ENCODE measurements at regions not wholly inside any gene's neighbourhood (a gene's known extent, or its start where the extent isn't known, plus 50 kb on each side); places are given as distances from the start of the nearest gene placed in this dataset.

DNA sequence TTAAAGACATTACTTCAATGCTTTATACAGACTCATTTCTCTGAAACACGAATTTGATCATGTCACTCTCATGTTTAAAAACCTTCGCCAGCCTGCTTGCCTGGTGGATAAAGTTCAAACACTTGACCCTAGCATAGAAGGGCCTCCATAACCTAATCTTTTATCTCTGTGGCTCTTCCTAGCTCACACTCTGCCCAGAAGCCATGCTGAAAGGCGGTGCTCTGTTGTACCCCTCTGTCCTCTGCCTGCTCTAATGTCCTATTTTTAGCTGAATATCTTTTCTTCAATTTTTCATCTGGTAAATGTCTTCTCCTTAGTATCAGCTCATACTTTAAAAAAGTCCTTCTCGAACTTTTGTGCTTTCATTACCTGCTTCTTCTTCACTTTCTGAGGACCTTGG lies 302.6 kb upstream of the BOD1L1 start:
- no peak for DNase-seq (ENCODE audit: low read depth, low spot score)

DNA sequence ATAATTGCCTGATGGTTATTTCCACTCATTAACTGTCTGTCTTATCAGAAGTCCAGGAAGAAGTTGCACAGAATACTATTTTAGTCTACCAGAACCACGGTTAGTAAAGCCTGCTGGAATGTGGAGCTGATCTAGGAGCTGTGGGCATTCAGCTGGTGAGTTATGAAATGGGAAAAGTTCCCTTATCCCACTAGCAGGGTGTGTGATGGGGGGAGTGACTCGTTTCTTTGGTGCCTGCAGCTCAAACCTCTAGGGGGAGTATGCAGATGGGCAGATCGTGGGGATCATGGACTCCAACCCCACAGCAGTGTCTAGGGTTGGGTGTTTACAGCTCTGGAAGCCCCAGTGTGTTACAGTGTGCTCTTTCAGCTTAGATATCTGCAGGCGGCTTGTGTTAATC lies 305.7 kb upstream of the BOD1L1 start:
- DNase-seq (ENCODE audit: low read depth, low spot score): no peak

DNA sequence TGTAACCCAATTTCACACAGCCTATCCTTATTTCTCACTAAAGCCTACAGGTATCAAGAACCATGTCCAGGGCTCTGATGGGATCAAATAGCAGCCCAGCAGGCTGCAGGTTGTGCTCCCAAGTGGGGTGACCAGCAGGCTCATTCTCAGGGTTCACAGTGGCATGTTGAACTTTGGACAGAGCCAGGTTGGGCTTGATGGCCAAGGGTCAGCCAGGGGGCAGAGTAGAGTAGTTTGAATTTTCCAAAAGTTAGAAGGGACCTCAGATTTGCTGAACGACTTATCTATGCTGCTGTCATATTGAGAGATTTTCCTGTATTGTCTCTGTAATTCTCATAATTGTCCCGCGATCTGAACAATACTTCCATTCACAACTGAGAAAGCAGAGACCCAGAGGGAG lies 310.8 kb upstream of the BOD1L1 start:
- DNase-seq (ENCODE audit: low read depth, low spot score): no peak

DNA sequence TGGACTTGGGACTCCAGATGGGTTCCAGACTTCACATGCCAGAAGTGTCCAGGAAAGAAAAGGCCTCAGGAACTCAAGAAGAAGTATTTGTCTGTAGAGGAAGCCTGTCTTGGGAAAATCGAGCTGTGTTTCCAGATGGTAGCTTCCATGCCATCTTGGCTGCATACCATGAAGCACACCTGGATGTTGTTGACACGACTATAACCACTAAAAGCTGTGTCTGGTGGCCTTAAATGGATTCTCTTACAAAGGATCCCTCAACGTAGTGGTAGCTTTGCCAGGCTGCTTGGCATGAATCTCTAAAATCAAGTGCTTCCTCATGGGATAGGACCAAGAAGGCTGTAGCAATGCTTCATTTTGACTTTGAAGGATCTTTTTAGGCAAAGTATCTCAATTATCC lies 313.4 kb upstream of the BOD1L1 start:
- DNase-seq (ENCODE audit: low read depth, low spot score): no peak

DNA sequence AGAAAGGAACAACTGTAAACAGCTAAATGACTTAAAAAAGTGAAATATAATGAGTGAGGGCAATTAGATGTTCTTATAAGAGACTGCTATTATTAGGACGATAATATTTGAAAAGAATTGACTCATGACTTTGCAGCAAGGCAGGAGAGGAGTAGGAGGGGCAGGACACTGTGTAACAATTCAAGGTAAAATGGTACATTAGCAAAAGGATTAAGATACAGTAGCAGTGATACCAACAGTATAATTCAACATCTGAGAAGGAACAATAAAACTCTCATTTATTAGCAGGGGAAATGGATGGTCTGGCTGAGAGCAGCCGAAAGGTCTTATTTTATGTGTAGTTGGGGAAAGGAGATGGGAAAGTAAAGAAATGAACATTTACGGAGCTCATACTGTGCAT lies 315.5 kb upstream of the BOD1L1 start:
- DNase-seq (ENCODE audit: low read depth, low spot score): no peak

DNA sequence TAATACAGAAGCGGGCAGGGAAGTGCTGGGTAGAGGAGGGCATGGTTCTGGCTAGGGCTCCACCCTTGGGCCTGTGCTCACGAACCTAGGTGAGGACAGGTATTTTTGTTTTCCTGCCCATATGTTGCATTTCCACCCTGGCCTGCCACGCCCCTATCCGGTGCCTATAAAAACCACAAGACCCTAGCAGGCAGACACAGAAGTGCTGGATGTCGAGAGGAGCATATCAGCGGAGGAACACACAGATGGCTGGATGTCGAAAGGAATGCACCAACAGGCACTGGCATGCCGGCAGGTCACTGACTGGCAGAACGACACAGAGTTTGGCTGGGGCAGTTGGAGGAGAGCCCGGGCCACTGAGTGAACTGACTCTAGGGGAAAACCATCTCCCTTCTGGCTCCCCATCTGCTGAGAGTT lies 316.6 kb upstream of the BOD1L1 start:
- DNase-seq (ENCODE audit: low read depth, low spot score): no peak

DNA sequence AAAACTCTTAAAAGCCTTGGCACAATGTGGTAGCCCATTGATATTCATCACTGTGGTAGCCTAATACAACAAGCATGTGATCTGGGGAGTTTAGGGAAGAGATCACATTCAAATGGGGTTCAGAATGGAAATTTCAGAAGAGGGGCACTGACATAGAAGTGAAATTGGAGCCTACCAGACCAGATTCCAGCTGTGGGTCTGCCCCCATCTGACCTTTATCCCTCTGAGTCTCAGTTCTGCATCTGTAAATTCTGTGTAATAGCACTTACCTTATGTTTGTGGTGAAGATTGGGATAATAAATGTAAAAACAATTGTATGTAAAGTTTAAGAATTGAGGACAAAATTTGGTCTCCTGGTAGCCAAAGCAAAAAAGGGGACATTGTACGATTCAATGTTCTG lies 320.4 kb upstream of the BOD1L1 start:
- no peak for DNase-seq (ENCODE audit: low read depth, low spot score)

DNA sequence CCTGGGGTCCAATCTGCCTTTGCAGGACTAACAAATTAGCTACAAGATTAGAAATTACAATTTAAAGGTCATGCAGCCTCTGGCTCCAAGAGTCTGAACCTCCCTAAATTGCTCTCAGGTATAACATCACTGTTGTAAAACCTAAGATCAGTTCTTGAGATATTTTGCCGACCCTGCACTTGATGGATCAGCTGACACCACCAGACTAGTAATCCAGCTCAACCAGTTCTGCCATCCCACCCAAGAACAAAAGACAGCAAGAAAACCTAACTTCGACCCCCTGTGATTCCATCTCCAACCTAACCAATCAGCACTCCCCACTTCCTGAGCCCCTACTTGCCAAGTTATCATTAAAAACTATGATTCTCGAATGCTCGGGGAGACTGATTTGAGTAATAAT lies 323.0 kb upstream of the BOD1L1 start:
- DNase-seq (ENCODE audit: low read depth, low spot score): no peak

DNA sequence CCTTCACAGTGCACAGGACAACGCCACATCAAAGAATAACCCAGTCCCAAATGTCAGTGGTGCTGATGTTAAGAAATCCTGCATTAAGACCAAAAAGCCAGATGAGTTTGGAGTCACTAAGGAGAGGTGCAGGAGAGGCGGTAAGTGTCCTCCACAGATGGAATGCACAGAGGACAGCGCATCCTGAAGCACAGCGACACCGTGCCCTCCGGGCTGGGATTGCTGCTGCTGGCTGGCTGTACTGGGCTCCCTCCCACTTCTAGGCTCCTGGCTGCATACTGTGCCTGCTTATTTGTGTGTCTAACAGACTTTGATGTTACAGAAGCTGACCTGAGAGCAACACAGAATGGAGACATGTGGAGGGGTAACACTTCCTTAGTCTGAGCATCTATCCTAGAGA lies 325.6 kb upstream of the BOD1L1 start:
- DNase-seq (ENCODE audit: low read depth, low spot score): no peak

DNA sequence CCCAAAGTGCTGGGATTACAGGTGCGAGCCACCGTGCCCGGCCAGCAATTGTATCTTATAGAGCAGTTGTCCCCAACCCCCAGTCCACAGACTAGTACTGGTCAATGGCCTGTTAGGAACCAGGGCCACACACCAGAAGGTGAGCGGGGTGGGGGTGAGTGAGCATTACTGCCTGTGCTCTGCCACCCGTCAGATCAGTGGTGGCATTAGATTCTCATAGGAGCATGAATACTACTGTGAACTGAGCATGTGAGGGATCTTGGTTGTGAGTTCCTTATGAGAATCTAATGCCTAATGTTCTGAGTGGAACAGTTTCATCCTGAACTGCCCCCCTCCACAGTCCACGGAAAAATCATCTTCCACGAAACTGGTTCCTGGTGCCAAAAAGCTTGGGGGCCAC lies 328.0 kb upstream of the BOD1L1 start:
- DNase-seq (ENCODE audit: low read depth, low spot score): no peak

DNA sequence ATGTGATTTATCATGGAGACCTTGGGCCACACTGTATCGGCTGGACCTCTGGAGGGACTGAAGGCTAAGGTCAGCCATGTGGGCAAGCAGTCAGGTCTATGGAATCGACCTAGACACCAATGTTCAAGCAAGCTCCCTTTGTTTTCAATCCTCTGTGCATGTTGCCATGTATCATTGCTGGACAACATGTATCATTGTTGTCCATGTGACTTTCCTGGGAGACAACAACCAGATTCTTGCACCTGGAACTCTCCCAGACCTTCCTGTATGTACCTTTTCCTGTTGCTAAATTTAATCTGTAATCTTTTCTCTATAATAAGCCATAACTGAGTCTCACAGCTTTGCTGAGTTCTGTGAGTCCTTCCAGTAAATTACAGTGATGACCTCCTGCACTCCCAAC lies 329.4 kb upstream of the BOD1L1 start:
- DNase-seq (ENCODE audit: low read depth, low spot score): no peak

DNA sequence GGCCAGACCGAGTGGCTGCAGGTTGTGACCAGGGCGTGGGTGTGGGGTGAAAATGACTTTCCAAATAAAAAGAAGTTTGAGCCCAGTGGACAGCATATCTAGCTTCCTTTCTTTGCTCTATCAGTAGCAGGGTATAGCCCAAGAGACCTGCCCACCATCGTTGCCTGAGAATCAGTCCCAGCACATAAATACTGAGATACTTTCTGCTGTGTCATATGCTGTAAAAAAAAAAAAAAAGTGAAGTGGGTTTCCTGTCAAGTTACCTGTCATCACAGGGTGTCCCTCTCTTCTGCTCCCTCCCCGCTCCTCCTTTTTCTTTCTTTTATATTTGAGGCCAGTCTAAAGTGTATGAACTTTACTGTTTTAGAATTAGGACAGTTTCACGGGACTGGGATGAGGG lies 330.3 kb upstream of the BOD1L1 start:
- no peak for DNase-seq (ENCODE audit: low read depth, low spot score)

DNA sequence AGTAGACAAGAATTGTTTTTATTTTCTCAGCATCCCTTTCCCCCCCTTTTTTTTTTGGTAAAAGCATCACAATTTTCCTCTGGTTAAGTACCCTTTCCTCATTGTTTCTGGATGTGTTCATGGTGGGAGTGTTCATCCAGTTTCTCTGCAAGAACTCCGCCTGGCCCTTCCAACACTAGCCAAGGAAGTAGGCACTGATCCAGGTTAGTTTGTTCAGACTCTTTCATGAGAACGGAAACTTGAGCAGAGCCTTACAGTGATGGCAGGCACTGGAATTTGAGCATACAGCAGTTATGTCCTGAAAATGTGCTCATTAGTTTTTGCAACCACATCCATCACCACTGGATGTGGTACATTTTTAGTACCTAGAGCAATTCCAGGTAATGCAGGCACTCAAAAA lies 336.1 kb upstream of the BOD1L1 start:
- no peak for DNase-seq (ENCODE audit: low read depth, low spot score)

DNA sequence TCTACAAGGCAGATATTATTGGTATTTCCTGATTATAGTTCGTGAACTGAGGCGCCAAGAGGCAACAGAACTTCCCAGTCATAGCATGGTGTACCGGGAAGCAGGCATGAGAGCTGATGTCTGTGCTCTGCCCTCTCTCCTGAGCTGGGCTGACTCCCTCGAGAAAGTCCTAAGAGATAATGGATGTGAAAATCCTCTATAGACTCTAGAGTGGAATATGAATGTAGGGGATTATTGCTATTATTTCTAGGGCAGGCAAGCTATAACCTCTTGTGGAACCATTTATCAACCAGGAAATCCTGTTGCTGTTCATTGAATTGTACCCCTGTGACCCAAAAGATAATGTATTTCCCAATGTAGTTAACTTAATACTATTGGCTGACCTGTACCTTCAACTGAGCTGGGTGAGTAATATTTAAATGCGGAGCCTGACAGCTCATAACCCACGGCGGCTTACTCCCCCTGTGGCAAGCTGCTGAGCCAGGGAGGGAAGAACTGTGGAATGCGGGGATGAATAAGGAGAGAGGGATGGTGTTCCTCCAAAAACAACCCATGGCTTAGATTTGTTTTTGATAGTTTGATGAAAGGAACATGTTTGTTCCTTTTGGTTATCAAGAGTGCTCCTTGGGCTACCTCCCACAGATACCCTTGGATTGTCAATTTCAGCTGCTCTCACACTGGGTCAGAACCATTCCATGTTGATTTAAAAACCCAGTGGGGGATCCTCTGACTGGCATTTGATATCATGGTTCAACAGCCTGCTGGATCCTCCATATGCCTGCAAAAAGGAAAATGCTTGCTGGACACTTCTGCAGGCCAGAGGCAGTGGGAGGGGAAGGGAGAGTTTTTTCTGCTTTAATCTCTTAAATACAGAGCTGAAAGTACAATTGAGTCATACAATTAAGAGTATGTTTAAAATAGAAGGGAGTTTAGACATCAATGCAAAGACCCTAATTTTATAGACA lies 339.0 kb upstream of the BOD1L1 start:
- peak; percentile 63 for DNase-seq (ENCODE audit: low read depth, low spot score)

DNA sequence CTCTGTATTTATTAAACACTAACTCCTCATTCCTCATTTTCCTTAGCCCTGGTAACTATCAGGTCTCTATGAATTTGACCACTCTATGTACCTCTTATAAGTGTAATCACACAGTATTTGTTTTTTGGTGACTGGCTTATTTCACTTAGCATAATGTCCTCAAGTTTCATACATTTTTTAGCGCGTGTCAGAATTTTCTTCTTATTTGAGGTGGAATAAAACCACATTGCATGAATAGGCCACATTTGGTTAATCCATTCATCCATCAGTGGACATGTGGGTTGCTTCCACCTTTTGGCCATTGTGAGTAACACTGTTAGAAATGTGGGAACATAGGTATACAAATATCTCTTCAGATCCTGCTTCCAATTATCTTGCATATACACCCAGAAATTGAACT lies 341.2 kb upstream of the BOD1L1 start:
- no peak for DNase-seq (ENCODE audit: low read depth, low spot score)

DNA sequence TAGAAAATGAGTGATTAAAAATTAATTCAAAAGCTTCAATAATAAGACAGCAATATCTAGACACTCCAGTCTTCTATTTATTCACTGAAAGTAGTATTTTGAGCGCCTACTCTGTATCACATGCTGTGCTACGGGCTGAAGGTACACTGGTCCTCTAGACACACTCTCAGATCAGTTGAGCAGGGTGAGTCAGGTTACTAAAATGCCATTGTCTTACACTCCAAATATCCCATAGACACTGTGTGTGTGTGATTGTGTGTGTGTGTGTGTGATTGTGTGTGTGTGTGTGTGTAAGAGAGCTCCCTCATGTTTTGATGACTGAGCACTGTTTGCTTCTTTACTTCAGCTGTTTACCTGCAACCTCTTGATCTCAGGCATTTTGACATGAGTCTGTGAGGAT lies 342.8 kb upstream of the BOD1L1 start:
- DNase-seq (ENCODE audit: low read depth, low spot score): no peak

DNA sequence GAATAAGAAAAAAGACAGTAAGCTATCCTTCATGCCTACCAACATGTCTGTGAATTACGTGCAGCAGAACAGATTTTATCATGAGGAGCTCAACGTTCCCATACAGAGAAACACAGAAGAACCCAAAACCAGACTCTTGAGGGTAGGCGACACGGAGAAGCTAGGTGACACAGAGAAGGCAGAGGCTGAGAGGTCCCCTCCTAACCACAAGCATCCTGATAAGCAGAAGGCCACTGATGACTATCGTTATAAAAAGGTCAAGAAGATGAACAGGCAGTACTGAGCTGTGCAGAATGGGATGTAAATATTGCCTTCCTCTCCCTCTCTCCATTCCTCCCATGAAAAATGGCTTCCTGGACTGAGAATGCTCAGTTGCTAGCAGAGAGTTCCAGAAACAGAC lies 350.2 kb upstream of the BOD1L1 start:
- no peak for DNase-seq (ENCODE audit: low read depth, low spot score)

DNA sequence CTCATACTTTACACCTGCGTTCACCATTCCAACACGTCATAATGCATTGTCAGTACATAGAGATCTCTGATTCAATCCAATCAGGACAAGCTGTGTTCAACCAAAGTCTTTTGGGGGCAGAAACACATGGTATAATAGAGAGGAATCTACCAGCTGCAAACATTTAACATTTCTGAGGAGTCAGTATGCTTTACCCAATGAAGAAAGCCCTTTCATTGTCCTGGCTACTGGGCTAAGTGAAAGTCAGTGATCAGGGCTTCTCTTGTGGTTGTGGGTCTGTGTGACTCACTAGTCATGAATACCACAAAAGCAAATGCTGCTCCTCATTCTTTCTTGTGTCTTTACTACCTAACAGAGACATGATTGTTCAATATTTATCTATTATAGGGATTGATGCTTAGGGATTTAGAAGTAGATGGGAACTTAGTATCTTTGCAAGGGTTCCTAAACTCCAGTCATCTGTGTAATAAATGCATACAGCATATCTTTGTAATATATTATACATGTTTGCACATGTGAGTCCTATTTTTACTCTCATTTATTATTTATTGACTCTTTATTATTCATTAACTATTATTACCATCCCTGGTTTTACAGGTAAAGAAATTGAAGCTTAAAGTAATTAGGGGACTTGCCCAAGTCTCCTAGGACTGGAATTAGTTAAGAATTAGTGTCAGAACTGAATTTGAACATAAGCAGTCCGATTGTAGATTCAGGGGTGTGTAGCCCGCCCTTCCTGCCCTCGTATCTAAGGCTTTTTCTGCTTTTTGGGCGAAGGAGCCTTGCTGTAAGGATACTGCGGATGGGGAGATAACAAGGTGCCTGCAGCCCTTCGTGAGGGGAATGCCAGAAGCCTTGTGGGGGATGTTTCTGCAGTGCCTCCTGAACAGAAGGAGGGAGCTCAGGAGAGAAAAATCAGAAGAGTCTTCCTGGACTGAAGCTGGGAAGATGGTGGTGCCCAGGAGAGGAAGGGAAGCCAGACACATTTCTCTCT lies 353.1 kb upstream of the BOD1L1 start:
- DNase-seq (ENCODE audit: low read depth, low spot score): no peak

DNA sequence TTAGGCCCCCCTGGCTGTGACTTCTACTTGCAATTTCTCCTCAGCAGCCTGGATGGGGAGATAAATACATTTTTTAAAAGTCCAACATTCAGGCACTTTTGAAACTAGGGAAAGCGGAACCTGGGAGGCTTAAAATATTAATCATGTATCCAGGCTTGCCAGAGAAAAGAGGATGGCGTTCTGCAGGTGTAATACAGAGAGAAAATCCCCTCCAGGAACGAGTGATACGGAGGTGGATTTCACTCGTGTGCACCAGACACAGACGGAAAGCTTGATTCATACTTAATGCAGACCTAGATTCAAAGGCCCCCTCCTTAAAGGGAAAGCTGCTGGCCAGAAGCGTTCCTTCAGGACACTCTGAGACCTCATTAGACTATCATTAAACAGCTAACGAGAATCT lies 354.0 kb upstream of the BOD1L1 start:
- DNase-seq (ENCODE audit: low read depth, low spot score): no peak

DNA sequence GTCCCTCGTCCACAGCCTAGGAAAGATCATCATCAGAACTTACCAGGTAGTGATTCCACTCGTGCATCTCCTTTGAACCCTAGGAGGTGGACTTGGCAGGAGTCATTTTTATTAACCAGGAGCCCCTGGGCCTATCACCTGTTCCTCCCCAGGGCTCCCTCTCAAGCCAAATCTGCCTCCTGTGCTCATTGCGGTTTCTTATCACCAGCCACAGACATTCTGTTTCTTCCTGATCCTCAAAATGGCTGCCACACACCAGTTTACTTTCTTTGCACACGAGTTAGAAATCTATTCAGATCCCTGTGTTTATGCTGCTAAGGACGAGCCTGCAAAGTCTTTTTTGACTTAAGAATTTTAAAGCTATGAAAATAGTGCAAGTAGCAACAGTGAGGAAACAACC lies 354.5 kb upstream of the BOD1L1 start:
- DNase-seq (ENCODE audit: low read depth, low spot score): no peak

DNA sequence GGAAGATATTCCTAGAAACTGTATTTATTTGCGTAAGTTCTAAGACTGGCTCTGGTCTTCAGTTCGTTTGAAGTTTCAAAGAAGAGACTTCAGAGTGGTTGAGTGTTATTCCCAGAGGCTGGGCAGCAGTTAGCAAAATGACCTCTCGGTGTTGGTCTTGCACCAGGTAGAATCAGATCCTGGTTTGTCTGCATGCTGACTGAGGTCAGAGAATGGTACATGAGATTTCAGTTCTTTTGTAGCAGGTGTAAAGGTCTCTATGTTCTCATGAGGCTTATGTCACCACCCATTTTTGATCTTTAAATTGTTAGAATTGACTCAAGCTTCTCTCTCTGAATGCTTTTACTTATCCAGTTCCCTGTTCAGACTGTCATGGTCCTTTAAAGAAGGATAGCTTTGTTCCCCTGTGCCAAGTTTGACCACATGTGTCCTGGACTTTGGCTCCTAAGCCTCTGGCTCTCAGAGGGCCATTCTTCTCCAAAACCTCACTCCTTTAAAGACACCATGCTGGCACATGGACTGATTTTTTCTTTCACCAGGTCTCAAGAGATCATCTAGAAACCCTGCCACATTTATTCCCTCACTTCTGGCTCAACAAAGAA lies 355.8 kb upstream of the BOD1L1 start:
- DNase-seq (ENCODE audit: low read depth, low spot score): no peak
